ENCODE measurements at regions not wholly inside any gene's neighbourhood (a gene's known extent, or its start where the extent isn't known, plus 50 kb on each side); places are given as distances from the start of the nearest gene placed in this dataset.

DNA sequence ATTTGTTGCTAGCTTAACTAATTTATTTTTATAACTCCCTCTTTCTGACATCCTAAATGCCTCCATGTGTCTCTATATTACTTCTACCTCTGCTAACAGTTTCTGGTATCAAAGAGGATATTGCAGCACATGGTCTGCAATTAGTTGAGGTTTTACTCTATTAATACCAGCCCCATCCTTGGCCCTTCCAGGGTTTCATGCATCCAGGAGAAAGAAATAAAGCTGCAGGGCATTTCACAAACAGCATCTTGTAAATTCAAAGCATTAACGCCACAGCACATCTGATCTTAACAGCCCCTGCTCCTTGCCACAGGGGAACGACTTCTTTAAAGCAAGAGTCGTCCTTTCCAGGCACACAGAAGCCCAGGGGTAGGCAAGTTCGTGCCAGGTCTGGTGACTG lies 258.9 kb downstream of the ICOS start:
- H3K9me3 Mint-ChIP-seq: no peaks in the 10 kb centered on the region
- H2AK5ac ChIP-seq (ENCODE audit: insufficient read length, low read length): no peak overlapping the region
- H3K27ac Mint-ChIP-seq: peak overlapping the region in 1 of 3 experiments; percentile 90; a peak in 1 of 7 replicates
- H3K79me1 ChIP-seq (ENCODE audit: insufficient read depth, low read depth, low read length, poor library complexity, severe bottlenecking): no peaks in the 10 kb centered on the region
- H3K79me2 ChIP-seq (ENCODE audit: insufficient read depth, low read length): no peaks in the 10 kb centered on the region
- H2BK15ac ChIP-seq (ENCODE audit: low read depth, low read length): no peak overlapping the region
- no peak overlapping the region for H3K23ac ChIP-seq (ENCODE audit: insufficient read length, low read depth, low read length)
- no peak overlapping the region for H3T11ph ChIP-seq (ENCODE audit: low read length)
- no peaks in the 10 kb centered on the region for H3K23me2 ChIP-seq (ENCODE audit: insufficient read length, low read depth, low read length, poor library complexity, severe bottlenecking)
- no peak overlapping the region for H3K4ac ChIP-seq (ENCODE audit: low read depth, low read length)
- no peaks in the 10 kb centered on the region for H3K4me1 ChIP-seq (ENCODE audit: insufficient read depth, low read length)
- no peak overlapping the region for H3K14ac ChIP-seq (ENCODE audit: insufficient read depth, low read length)
- H3K27ac ChIP-seq (ENCODE audit: insufficient read length, low read depth, low read length): no peak overlapping the region
- H4K8ac ChIP-seq (replicated peaks; ENCODE audit: insufficient read length, low read depth, low read length): no peak overlapping the region
- H3K18ac ChIP-seq (ENCODE audit: insufficient read length, low read depth, low read length): no peak overlapping the region
- no peak overlapping the region for H3K9ac ChIP-seq (ENCODE audit: extremely low read depth, insufficient read length, low read length)
- H3K27me3 ChIP-seq (ENCODE audit: insufficient read depth, low read length): no peaks in the 10 kb centered on the region; the same call in 1 of the 2 replicates
- no peaks in the 10 kb centered on the region; the same call in 1 of the 2 replicates for H3K27me3 Mint-ChIP-seq (ENCODE audit: low read depth)
- peaks cover 5 to 6% of the 10 kb centered on the region in 2 experiments; a peak in 3 of 4 replicates for H3K4me1 Mint-ChIP-seq
- H3K4me2 ChIP-seq (ENCODE audit: insufficient read depth, insufficient read length, low read length): no peak overlapping the region
- DNase-seq: no peak
- no peak overlapping the region for H2BK5ac ChIP-seq (ENCODE audit: insufficient read length, low read length)
- H2BK12ac ChIP-seq (ENCODE audit: insufficient read length, low read depth, low read length): no peak overlapping the region
- TF ChIP-seq, protein P1, sequence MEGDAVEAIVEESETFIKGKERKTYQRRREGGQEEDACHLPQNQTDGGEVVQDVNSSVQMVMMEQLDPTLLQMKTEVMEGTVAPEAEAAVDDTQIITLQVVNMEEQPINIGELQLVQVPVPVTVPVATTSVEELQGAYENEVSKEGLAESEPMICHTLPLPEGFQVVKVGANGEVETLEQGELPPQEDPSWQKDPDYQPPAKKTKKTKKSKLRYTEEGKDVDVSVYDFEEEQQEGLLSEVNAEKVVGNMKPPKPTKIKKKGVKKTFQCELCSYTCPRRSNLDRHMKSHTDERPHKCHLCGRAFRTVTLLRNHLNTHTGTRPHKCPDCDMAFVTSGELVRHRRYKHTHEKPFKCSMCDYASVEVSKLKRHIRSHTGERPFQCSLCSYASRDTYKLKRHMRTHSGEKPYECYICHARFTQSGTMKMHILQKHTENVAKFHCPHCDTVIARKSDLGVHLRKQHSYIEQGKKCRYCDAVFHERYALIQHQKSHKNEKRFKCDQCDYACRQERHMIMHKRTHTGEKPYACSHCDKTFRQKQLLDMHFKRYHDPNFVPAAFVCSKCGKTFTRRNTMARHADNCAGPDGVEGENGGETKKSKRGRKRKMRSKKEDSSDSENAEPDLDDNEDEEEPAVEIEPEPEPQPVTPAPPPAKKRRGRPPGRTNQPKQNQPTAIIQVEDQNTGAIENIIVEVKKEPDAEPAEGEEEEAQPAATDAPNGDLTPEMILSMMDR (conservative IDR thresholded peaks at IDR 0.05): no peak
- H3K9me3 ChIP-seq (ENCODE audit: control insufficient read depth, low read depth, low read length): no peaks in the 10 kb centered on the region
- H4K91ac ChIP-seq (ENCODE audit: insufficient read length, low read depth, low read length): no peak overlapping the region
- H3K56ac ChIP-seq (ENCODE audit: insufficient read length, low read depth, low read length): no peak overlapping the region
- no peak overlapping the region for H2BK20ac ChIP-seq (ENCODE audit: low read depth, low read length, poor library complexity, severe bottlenecking)
- no peak overlapping the region for H2AFZ ChIP-seq (ENCODE audit: low read length)
- H2BK120ac ChIP-seq (ENCODE audit: low read depth, low read length, poor library complexity, severe bottlenecking): no peak overlapping the region
- H3K36me3 Mint-ChIP-seq (ENCODE audit: insufficient read depth in 1 of 3, low read depth in 3 of 3): no peaks in the 10 kb centered on the region
- WGBS (ENCODE audit: extremely low coverage, insufficient read length, low lambda C conversion rate): no CpG with 5 or more reads among the region's 4 CpGs
- no peaks in the 10 kb centered on the region for H4K20me1 ChIP-seq (ENCODE audit: control insufficient read depth, insufficient read depth, insufficient read length)
- no peak overlapping the region for H3K4me3 Mint-ChIP-seq
- H4K5ac ChIP-seq (ENCODE audit: insufficient read length, low read depth, low read length): no peak overlapping the region

Measured in H9 (cell line).